GM19238 (cell line): ENCODE measurements at regions not wholly inside any gene's neighbourhood (a gene's known extent, or its start where the extent isn't known, plus 50 kb on each side); places are given as distances from the start of the nearest gene placed in this dataset.

ENCODE experiments used
- DNase-seq: peaks from one replicate; pipeline ENCODE4 v3.0.0; 2011; ENCODE audit warnings: low spot score; ENCODE audit not compliant: insufficient read length

- no peak for DNase-seq
These were observed 413.3 kb downstream of the MID1IP1 start for GRCh38 chrX:39214387-39215126.

DNA sequence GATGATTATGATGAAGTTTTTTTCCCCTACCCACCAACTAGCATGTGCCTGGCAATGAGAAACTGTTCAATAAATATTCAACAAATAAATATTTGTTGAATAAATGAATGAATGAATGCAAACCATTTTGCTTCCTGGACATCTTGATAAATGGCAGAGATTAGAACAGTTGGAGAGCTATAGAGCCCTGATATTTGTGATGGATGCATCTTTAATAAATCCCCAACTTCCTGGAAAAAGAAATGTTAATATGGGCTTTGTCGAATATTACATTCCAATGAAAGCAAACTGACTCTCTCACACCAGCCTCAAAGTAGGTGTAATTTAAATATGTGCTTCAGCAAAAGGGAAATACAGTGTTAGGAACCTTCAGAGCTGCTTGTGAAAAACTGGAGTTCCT, 419.7 kb downstream of the MID1IP1 start:
- DNase-seq: no peak

GRCh38 chrX:39222346-39223113, 421.3 kb downstream of the MID1IP1 start:
- DNase-seq: no peak

- DNase-seq: no peak
These were observed 425.0 kb downstream of the MID1IP1 start for GRCh38 chrX:39226251-39226650.

DNA sequence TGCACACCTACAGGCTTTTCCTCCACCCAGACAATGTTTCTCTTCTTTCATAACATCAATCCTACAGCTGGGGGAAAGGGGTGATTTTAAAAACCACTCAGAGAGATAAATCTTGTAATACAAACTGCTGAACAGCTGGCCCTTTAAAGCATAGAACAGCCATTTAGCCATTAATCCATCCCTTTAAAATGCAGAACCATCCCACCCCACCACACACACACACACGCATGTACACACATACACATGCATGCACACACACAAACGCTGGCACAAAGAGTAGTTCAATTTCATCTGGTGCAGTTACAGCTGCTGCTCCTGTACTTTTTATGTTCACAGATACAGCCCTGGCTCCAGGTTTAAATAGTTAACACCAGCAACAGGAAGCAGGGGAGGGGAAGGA, 426.1 kb downstream of the MID1IP1 start:
- no peak for DNase-seq

- no peak for DNase-seq
These were observed 436.7 kb downstream of the MID1IP1 start for GRCh38 chrX:39238006-39238405.

DNA sequence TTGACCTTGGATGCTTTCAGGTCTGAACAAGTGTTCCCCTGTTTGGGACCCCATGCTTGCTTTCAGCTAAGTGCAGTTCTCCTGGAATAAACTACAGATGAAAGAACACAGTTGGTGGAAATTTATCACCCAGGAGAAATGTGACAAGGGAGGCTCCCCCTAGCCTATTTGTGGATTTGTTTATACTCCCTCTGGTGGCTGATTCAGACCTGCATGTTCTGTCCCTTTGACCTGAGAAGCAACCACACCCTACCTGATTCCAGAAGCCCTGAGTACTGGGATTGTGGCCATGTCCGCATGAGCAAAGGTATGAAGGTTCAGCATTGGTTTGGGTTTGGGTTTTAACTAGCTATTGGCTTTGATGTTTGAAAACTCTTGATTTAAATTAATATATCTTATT, 440.9 kb downstream of the MID1IP1 start:
- no peak for DNase-seq

GRCh38 chrX:39244147-39244546, 442.9 kb downstream of the MID1IP1 start:
- DNase-seq: no peak

DNA sequence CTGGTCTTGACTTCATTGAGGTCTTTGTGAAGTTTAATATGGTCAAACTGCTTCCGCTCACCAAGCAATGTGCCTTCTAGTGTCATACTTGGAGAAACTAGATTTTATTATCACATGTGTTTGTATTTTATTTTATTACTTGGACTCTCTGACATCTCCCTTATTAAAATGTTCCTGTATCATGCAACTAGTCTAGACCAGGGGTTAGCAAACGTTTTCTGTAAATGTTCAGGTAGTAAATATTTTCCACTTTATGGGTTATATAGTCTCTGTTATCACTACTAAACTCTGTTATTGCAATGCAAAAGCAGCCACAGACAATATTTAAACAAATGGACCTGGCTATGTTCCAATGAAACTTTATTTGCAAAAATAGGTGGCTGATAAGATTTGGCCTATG, 443.8 kb downstream of the MID1IP1 start:
- DNase-seq: no peak

DNA sequence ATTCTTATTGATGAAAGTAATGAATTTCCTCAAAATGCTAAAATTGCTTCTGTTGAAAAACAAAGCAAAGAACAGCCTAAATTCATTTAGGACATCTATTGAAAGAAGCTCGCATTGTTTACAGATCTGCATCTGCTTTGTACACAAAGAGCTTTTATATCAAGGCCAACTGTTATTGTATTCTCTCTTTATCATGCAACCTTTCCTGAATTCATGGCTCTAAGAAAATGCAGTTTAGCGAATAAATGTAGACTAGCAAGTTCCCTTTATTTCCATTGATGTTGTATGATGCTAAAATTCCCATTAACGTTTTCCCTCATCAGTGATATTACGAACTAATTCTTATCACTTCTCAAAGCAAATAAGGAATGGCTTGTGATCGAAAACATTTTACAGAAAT, 446.3 kb downstream of the MID1IP1 start:
- DNase-seq: no peak

DNA sequence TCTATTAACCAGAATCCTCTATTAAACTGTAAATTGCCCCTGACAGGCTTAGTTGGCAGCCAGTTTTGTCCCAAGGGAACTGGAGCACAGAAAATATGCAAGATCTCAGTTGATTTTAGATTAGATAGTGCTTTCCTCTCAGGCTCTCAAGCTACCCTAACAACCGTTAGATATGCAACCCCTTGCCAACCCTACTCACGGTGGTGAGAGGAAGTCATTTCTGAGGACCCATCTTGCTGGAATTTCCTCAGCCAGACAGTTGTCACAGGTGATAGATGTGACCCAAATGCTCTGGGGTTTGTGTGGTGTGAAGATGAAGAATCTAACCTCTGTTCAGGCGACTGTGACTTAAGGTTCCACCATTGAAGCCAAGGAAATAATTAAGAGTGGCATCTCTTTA, 447.1 kb downstream of the MID1IP1 start:
- DNase-seq: no peak

DNA sequence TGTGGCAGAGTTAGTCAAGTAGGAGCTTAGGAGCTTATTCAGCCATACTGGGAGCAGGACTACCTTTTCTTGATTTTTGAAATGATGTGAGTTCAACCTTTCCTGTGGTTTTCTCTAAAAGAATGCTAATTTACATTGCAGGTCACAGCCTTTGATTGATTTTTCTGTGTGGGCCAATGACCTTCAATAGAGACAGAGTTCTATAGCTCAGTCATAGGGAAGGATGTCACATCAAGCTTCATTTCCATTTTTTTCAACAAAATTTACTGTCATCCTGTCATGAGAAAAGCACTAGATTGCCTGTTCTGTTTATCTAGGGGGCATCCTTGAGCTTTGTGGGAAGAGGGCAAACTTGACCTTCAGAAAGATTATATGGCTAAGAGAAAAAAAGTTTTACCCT, 448.7 kb downstream of the MID1IP1 start:
- DNase-seq: no peak

DNA sequence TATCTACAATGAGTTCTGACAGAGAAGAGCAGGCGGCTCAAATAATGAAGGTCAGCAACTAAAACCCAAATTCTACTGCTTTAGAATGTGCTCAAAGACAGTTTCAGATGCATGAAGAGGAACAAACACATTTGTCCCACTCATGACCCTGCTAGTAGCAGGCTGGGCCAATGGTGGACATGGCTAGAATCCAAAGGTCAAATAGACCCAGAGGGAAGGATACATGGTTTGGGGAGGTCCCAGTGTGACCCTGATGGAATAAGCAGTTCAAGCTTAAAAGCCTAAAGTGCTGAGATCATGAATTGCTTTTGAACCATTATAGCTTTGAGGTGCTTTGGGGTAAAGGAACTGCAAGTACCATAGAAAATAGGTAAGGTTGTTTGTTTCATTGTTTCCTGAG, 450.7 kb downstream of the MID1IP1 start:
- no peak for DNase-seq

DNA sequence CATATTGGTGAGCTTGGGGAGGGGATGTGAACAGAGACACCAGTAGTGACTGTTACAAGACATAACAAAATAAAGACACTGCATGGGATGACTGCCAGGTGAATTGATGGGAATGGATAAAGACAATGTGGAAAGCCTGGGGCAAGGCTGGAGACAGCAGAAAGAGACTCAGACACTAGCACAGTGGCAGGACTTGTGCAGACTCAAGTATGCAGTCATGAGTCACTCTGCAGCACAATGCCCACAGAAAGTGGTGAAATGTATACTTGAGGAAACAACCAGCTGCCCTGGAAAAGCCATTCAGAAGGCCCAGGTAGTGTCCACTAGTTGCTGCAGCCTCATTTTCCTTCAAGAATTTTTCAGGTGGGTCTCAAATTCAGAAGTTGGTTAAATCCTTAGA, 452.3 kb downstream of the MID1IP1 start:
- DNase-seq: no peak

DNA sequence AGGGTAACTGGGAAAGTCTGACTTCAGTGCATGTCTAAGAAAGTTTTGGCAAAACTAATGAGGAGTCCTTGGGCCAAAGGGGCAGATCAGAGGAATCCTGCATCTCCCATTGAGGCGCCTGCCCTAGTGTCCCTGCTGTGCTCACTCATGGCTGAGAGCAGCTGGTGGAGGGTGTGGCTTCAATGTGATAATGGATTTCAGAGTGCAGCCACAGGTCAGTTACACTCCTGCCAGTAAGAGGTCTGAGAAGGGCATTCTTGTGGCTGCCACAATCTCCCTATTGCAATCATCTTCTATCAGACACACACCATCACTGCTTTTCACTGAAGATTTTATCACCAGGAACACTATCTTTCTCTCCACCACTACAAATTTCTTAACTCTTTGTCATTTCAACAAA, 457.1 kb downstream of the MID1IP1 start:
- no peak for DNase-seq

- no peak for DNase-seq
These were observed 459.7 kb downstream of the MID1IP1 start for GRCh38 chrX:39260965-39261364.

DNA sequence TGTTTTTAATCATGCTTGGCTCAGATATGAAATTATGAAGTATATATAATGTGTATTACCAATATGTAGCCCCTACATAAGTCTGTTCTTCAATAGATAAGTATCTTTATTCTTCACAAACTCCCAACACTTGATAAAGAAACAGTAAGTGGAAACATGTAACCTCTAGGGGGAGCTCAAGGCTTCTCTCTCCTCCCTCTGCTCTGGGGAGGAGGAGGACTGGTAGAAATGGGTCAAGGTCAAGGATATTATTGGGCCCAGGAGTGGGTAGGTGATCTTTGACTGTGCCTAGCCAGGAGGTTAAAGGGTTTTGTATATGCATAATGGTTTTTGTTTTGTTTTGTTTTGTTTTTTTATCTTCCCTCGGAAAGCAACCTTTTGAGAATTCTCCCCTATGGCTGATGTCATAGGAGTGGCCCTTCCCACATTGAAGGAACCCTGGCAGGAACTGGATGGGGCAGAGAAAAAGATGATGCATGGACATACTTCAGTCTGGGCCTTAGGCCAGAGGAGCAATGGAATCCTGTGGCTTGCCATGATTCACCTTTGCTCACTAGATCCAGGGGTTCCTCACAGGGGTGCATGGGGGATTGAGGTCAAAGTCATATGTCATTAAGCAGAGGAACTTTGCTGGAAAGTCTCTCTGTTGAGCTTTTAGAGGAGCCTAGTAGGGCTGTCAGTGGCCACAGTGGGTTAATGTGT, 460.3 kb downstream of the MID1IP1 start:
- DNase-seq: peak; percentile 5

DNA sequence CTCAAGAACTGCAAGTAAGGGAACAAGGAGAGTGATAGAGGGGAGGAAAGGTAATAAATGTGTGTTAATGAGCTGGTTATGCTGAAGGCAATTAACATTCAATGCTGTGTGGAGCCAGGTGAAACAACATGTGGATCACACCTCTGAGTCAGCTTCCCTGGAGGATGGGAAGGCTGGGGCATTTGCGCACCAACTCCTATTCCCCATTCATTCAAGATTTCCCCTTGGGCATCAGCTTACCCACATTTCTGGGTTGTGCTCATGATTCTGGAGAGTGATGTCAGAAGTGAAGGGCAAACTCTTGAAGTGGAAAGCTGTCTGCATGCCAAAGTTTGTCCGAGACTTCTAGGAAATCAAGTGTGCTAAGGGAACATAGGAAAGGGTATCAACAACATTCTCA, 461.4 kb downstream of the MID1IP1 start:
- no peak for DNase-seq

DNA sequence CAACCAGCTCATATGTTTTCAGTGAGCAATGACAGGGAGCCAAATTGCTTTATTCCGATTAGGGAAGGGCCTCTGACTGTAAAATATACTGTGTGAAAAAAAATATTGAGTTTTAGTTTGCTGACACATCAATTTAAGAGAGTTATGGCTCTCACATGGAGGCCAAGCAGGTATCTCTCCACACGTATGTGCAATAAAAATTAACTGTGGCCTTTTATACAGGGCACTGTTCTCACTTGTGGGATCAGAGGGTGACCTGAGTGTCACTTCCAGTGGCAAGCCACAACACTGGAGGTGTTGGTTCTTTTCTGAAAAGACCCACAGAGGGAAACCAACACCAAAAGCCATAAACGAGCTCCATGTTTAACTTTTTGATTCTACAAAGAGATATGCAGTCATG, 462.8 kb downstream of the MID1IP1 start:
- DNase-seq: no peak

DNA sequence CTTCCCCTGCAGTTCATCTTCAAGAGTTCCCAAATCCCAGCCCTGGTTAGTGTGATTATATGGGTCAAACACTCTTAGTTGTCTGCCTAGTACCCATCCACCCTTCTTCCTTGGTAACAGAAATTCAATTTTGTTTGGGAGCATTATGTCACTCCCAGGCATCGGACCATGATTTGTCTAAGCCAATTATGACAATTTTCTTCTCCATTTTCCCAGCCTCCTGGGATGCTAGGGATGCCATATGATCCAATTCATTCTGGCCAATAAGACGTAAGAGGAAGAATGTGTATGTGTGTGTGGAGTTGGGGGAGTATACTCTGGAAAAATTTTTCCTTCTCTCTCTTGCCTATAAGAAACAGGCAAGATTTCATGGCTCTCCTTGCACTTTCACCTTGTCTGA, 465.9 kb downstream of the MID1IP1 start:
- no peak for DNase-seq

GRCh38 chrX:39268207-39268606, 466.9 kb downstream of the MID1IP1 start:
- no peak for DNase-seq

- DNase-seq: no peak
These were observed 474.3 kb downstream of the MID1IP1 start for GRCh38 chrX:39275500-39276068.
